Heart right ventricle (tissue), 16 donors: ENCODE measurements at regions not wholly inside any gene's neighbourhood (a gene's known extent, or its start where the extent isn't known, plus 50 kb on each side); places are given as distances from the start of the nearest gene placed in this dataset.

Experiments
- ATAC-seq, 8 donors: fragments of 200-7000 bp; cut with Tn5 transposase; one replicate each; pipeline ENCODE4 v1.9.1; 2020; ENCODE audit warnings: mild to moderate bottlenecking in 8 of 8, moderate library complexity in 8 of 8, moderate number of reproducible peaks in 1 of 8
- DNase-seq, 2 donors: peaks; one replicate each; pipeline ENCODE4 v3.0.0-alpha.2; 2020
- H3K27ac ChIP-seq, 10 donors: fragments of 200-600 bp; sonication (generic) in 2 of 10; one replicate each; pipeline versions ENCODE4 v1.5.0 to v1.8.0; 2020 to 2022; ENCODE audit warnings: mild to moderate bottlenecking in 3 of 10
- H3K27me3 ChIP-seq, 7 donors: fragments of 200-600 bp; one replicate each; pipeline ENCODE4 v1.8.0; 2021 to 2022; ENCODE audit warnings: mild to moderate bottlenecking in 2 of 7
- H3K36me3 ChIP-seq, 9 donors: fragments of 200-600 bp; sonication (generic) in 1 of 9; one replicate each; pipeline versions ENCODE4 v1.5.0 to v1.8.0; 2020 to 2022; ENCODE audit warnings: mild to moderate bottlenecking in 2 of 9
- H3K4me1 ChIP-seq, 9 donors: fragments of 200-600 bp; sonication (generic) in 1 of 9; one replicate each; pipeline versions ENCODE4 v1.5.0 to v1.8.0; 2020 to 2022; ENCODE audit warnings: mild to moderate bottlenecking in 4 of 9
- H3K4me3 ChIP-seq, 10 donors: fragments of 200-600 bp; sonication (generic) in 2 of 10; one replicate each; pipeline versions ENCODE4 v1.5.0 to v1.8.0; 2020 to 2022; ENCODE audit warnings: mild to moderate bottlenecking in 7 of 10, moderate library complexity in 2 of 10
- H3K9me3 ChIP-seq, 11 donors: fragments of 200-600 bp in 10 of 11; sonication (generic) in 2 of 11; one replicate each; pipeline versions ENCODE4 v1.5.0 to v1.8.0; 2013 to 2022; ENCODE audit warnings: mild to moderate bottlenecking in 2 of 11, control low read depth in 1 of 11, moderate library complexity in 1 of 11
- WGBS, 2 donors: extraction: QIAGEN DNeasy Blood & Tissue Kit; methylation state at CpG; one replicate each; pipeline ENCODE4 v1.1.7; 2013; ENCODE audit warnings: inconsistent platforms in 1 of 2; 5-methylcytosine and 5-hydroxymethylcytosine counted together
- intact Hi-C, 10 donors: fragments of 100-400 bp; cut with DNase I; formaldehyde crosslinking; loops; one replicate each; pipeline versions ENCODE4 v1.11.1 to v1.14.2; 2022
- TF ChIP-seq, protein P1 (sequence below), 9 donors: fragments of 200-600 bp; sonication (generic) in 2 of 9; IDR thresholded peaks; one replicate each; pipeline versions ENCODE4 v1.5.0 to v1.8.0; 2021 to 2022; ENCODE audit warnings: antibody characterized with exemption in 9 of 9, mild to moderate bottlenecking in 5 of 9, moderate library complexity in 1 of 9
- donor health status: Arrhythmogenic right ventricular cardiomyopathy.
- donor health status: ischemic (EF 13 %, LVEDD 7.1; RV severe dilation, severe dysfunction).
- donor health status: healthy with polysubstance abuse.
- donor health status: DM: no; HTN: yes; CAD: no.
- donor health status: DM: no; HTN: no; CAD: no.
- donor health status: ischemic (EF 25% LVEDD 6.9; RV normal size, moderate dysfunction).
- donor health status: ischemic (EF 25% LVEDD 5.7; RV mildly dilated, moderate dysfunction).
- donor health status: healthy.
- donor health status: DM: yes; HTN: yes; CAD: no.
- donor health status: Ischemic cardiomyopathy.
- donor health status: ischemic (EF 35%, LVEDD 5.7; RV mildly dilated, moderate dysfunction).
- donor health status: nonischemic (EF 11% LVEDD 7.7; RV severe dilation, severe dysfunction).
- donor health status: DM: yes; HTN: yes; CAD: no.
- donor health status: PGD.
- donor health status: ischemic (EF 29% LVEDD 5.4; RV normal size, mild dysfunction).
- donor health status: nonischemic (EF 23%, LVEDD 6.1; RV moderate dilation, normal function).

DNA sequence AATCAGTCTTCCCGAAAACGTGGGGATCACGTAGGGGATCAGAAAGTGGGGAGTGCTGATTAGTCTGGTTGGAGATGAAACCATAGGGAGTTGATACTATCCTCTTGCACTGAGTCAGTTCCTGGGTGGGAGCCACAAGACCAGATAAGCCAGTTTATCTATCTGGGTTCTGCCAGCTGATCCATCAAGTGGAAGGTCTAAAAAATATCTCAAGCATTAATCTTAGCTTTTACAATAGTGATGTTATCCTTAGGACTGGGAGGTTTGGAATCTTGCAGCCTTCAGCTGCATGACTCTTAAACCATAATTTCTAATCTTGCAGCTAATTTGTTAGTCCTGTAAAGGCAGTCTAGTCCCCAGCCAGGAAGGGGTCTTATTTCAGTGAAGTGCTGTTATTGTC is 2474.2 kb downstream of the PCDH9 start:
- no peak overlapping the region for H3K4me3 ChIP-seq
- no peaks in the 10 kb centered on the region for H3K27me3 ChIP-seq
- TF ChIP-seq, protein P1, sequence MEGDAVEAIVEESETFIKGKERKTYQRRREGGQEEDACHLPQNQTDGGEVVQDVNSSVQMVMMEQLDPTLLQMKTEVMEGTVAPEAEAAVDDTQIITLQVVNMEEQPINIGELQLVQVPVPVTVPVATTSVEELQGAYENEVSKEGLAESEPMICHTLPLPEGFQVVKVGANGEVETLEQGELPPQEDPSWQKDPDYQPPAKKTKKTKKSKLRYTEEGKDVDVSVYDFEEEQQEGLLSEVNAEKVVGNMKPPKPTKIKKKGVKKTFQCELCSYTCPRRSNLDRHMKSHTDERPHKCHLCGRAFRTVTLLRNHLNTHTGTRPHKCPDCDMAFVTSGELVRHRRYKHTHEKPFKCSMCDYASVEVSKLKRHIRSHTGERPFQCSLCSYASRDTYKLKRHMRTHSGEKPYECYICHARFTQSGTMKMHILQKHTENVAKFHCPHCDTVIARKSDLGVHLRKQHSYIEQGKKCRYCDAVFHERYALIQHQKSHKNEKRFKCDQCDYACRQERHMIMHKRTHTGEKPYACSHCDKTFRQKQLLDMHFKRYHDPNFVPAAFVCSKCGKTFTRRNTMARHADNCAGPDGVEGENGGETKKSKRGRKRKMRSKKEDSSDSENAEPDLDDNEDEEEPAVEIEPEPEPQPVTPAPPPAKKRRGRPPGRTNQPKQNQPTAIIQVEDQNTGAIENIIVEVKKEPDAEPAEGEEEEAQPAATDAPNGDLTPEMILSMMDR (IDR thresholded peaks at IDR 0.05), result no peak
- ATAC-seq (no peak), DNase-seq (no peak)
- WGBS, 2 donors, result 67 to 83% methylated on average over 3 of the region's 3 CpGs
- intact Hi-C loops, result no loop called here
- H3K9me3 ChIP-seq, result peaks cover 0 to 7% (median 0%) of the 10 kb centered on the region in 11 donors
- no peaks in the 10 kb centered on the region for H3K4me1 ChIP-seq
- no peak overlapping the region for H3K27ac ChIP-seq
- H3K36me3 ChIP-seq, result no peaks in the 10 kb centered on the region

DNA sequence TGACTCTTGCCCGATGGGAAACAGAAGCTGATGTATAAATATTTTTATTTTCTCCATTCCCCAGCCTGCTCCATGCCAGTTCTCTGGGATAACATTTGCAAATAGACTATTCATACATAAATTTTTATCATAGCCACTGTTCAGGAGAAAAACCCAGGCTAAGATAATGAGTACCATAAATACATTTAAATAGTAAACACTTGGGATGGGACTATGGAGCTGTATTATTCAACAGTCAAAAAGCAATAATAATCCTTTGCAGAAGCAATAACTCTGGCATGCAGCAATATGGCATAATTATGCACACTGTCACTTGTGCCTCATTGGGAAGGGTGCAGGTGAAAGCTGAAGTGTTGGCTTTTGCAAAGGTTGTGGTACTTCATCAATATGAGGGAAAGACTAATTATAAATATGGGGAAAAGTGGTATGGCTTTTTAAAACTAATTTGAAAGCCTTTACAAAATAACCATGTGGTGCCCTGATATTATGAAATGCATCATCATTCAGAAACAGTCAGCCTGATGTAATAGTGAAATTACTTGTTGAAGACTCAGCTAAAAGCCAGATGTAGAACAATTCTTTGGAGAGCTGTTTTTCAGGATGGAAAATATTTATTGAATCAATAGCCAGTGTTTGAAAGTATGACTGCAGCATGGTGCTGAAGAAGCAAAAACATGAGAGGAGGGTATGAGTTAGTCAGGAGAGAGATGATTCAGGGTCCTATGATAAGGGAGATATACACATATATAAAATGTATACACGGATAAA is 2476.7 kb downstream of the PCDH9 start:
- 81 to 86% methylated on average over 2 of the region's 2 CpGs for WGBS, 2 donors
- DNase-seq (no peak), ATAC-seq (no peak)
- intact Hi-C loops, result no loop called here
- Histone ChIP-seq H3K4me1 (no peaks in the 10 kb centered on the region), H3K9me3 (peaks cover 0 to 6% (median 0%) of the 10 kb centered on the region in 11 donors), H3K36me3 (no peaks in the 10 kb centered on the region), H3K27me3 (no peaks in the 10 kb centered on the region), H3K27ac (no peak overlapping the region), H3K4me3 (no peak overlapping the region)
- TF ChIP-seq, protein P1 (IDR thresholded peaks at IDR 0.05), result no peak

DNA sequence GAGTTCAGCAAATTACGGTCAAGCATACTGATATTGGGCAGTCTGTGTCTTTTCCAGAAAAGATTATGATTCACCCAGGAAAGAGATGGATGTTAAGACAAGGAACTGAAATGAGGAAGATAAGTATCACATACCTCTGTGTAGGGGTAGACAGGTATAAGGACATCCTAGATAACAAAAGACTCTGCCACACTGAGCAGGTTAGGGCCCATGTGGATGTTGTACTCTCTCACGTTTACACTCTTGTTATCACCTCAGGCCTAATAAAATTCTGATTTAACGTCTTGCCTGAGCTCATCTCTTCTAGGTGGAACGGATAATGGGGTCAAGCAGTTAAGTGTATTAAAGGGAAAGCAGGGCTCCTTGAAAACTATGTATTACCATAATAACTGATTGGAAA is 2480.8 kb downstream of the PCDH9 start:
- Histone ChIP-seq H3K4me1 (no peaks in the 10 kb centered on the region), H3K27ac (no peak overlapping the region), H3K9me3 (peaks cover 0 to 7% (median 0%) of the 10 kb centered on the region in 11 donors), H3K27me3 (no peaks in the 10 kb centered on the region), H3K4me3 (no peak overlapping the region), H3K36me3 (no peaks in the 10 kb centered on the region)
- DNase-seq (no peak), ATAC-seq (no peak)
- WGBS, 2 donors, result 63 to 70% methylated on average over 4 of the region's 4 CpGs
- TF ChIP-seq, protein P1 (IDR thresholded peaks at IDR 0.05), result no peak
- intact Hi-C loops, result no loop called here

DNA sequence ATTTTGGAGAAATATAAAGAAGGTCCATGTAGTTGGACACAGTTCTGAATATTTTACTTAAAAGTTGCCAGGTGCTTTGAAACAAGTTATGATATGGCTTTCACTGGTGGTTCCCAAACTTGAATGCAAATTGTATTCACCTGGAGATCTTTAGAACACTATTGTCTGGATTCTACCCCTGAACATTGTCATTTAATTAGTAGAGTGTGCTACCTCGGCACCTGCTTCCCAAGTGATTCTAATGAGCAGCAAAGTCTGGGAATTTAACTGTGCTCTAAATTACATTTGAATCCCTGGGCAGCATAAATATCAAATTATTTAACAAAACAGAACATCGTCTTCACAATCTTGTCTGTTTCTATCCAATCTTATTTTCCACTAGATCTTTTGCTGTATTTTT is 2483.3 kb downstream of the PCDH9 start:
- ATAC-seq (no peak), DNase-seq (no peak)
- TF ChIP-seq, protein P1 (IDR thresholded peaks at IDR 0.05), result no peak
- Histone ChIP-seq H3K4me1 (no peaks in the 10 kb centered on the region), H3K9me3 (peaks cover 0 to 21% (median 0%) of the 10 kb centered on the region in 11 donors), H3K4me3 (no peak overlapping the region), H3K27me3 (no peaks in the 10 kb centered on the region), H3K27ac (no peak overlapping the region), H3K36me3 (no peaks in the 10 kb centered on the region)
- intact Hi-C loops, result no loop called here
- WGBS, 2 donors, result 91% methylated on average over 2 of the region's 2 CpGs
